NCI-H345 treated with DMSO at 0.1 percent for 48 hours (cell line): ENCODE measurements at regions not wholly inside any gene's neighbourhood (a gene's known extent, or its start where the extent isn't known, plus 50 kb on each side); places are given as distances from the start of the nearest gene placed in this dataset.

Experiments used
- DNase-seq: peaks from one replicate; lab custom pipeline; 2025; ENCODE audit not compliant: unreplicated experiment; lab: John Stamatoyannopoulos, UW

GRCh38 chrX:39581411-39581810 is 516.3 kb downstream of the BCOR start:
- no peak for DNase-seq

- DNase-seq = no peak
Observed at GRCh38 chrX:39582091-39582490, 515.7 kb downstream of the BCOR start.

- DNase-seq = no peak
Observed at GRCh38 chrX:39582976-39583375, 514.8 kb downstream of the BCOR start.

- no peak for DNase-seq
Observed at GRCh38 chrX:39585808-39586207, 511.9 kb downstream of the BCOR start.

GRCh38 chrX:39586359-39586758 is 511.4 kb downstream of the BCOR start:
- DNase-seq = no peak

- DNase-seq = no peak
Observed at GRCh38 chrX:39591099-39591498, 506.7 kb downstream of the BCOR start.

- DNase-seq = no peak
Observed at GRCh38 chrX:39592776-39593175, 505.0 kb downstream of the BCOR start.

- no peak for DNase-seq
Observed at GRCh38 chrX:39595977-39596376, 501.8 kb downstream of the BCOR start.

- DNase-seq = no peak
Observed at GRCh38 chrX:39596437-39596836, 501.3 kb downstream of the BCOR start.

GRCh38 chrX:39599339-39599738 is 498.4 kb downstream of the BCOR start:
- DNase-seq = no peak

GRCh38 chrX:39600222-39600621 is 497.5 kb downstream of the BCOR start:
- DNase-seq = no peak

GRCh38 chrX:39601231-39602177 is 496.3 kb downstream of the BCOR start:
- no peak for DNase-seq

- DNase-seq = no peak
Observed at GRCh38 chrX:39602195-39602594, 495.6 kb downstream of the BCOR start.

GRCh38 chrX:39603230-39603629 is 494.5 kb downstream of the BCOR start:
- DNase-seq = no peak

GRCh38 chrX:39605183-39605582 is 492.6 kb downstream of the BCOR start:
- no peak for DNase-seq

- DNase-seq = no peak
Observed at GRCh38 chrX:39605866-39606265, 491.9 kb downstream of the BCOR start.

- DNase-seq = no peak
Observed at GRCh38 chrX:39609941-39610340, 487.8 kb downstream of the BCOR start.

GRCh38 chrX:39611468-39611867 is 486.3 kb downstream of the BCOR start:
- no peak for DNase-seq

- no peak for DNase-seq
Observed at GRCh38 chrX:39613482-39613995, 484.2 kb downstream of the BCOR start.

- no peak for DNase-seq
Observed at GRCh38 chrX:39613997-39614679, 483.6 kb downstream of the BCOR start.

- DNase-seq = no peak
Observed at GRCh38 chrX:39614680-39614998, 483.1 kb downstream of the BCOR start.

GRCh38 chrX:39616098-39616729 is 481.5 kb downstream of the BCOR start:
- DNase-seq = no peak
